H9 (cell line): ENCODE measurements at regions not wholly inside any gene's neighbourhood (a gene's known extent, or its start where the extent isn't known, plus 50 kb on each side); places are given as distances from the start of the nearest gene placed in this dataset.

Experiments
- DNase-seq: peaks from one replicate; pipeline ENCODE4 v3.0.0-alpha.2; 2017
- H2AFZ ChIP-seq: one replicate; pipeline ENCODE4 v1.6.1; 2013; ENCODE audit warnings: mild to moderate bottlenecking, low read length, control low read depth, moderate library complexity
- H2AK5ac ChIP-seq: 2 replicates; pipeline ENCODE4 v1.6.1; 2013; ENCODE audit warnings: low read length, control low read depth, mixed read lengths; ENCODE audit not compliant: insufficient read length
- H2BK120ac ChIP-seq: one replicate; pipeline ENCODE4 v1.6.1; 2013; ENCODE audit warnings: low read depth, mild to moderate bottlenecking, low read length, control low read depth, inconsistent platforms; ENCODE audit not compliant: poor library complexity, severe bottlenecking
- H2BK12ac ChIP-seq: 2 replicates; pipeline ENCODE4 v1.6.1; 2013; ENCODE audit warnings: low read length, control low read depth, mixed read lengths, low read depth; ENCODE audit not compliant: insufficient read length
- H2BK15ac ChIP-seq: 2 replicates; pipeline ENCODE4 v1.6.1; 2013; ENCODE audit warnings: low read depth, low read length, control low read depth
- H2BK20ac ChIP-seq: one replicate; pipeline ENCODE4 v1.6.1; 2013; ENCODE audit warnings: low read depth, mild to moderate bottlenecking, low read length, control low read depth, inconsistent platforms; ENCODE audit not compliant: poor library complexity, severe bottlenecking
- H2BK5ac ChIP-seq: 2 replicates; pipeline ENCODE4 v1.6.1; 2013; ENCODE audit warnings: low read length, control low read depth, mixed read lengths; ENCODE audit not compliant: insufficient read length
- H3K14ac ChIP-seq: 2 replicates; pipeline ENCODE4 v1.6.1; 2013; ENCODE audit warnings: low read length, control low read depth; ENCODE audit not compliant: insufficient read depth
- H3K18ac ChIP-seq: 2 replicates; pipeline ENCODE4 v1.6.1; 2013; ENCODE audit warnings: low read depth, mild to moderate bottlenecking, mixed read lengths, low read length, control low read depth; ENCODE audit not compliant: insufficient read length
- H3K23ac ChIP-seq: 2 replicates; pipeline ENCODE4 v1.6.1; 2013; ENCODE audit warnings: low read length, control low read depth, mixed read lengths, low read depth; ENCODE audit not compliant: insufficient read length
- H3K23me2 ChIP-seq: 2 replicates; pipeline ENCODE4 v1.6.1; 2013; ENCODE audit warnings: low read depth, mild to moderate bottlenecking, mixed read lengths, low read length, control low read depth; ENCODE audit not compliant: insufficient read length, poor library complexity, severe bottlenecking
- H3K27ac ChIP-seq: 2 replicates; pipeline ENCODE4 v1.5.1; 2013; ENCODE audit warnings: low read length, control low read depth, mixed read lengths, low read depth; ENCODE audit not compliant: insufficient read length
- H3K27me3 ChIP-seq: 2 replicates; pipeline ENCODE4 v1.6.1; 2013; ENCODE audit warnings: low read length, control low read depth, inconsistent platforms; ENCODE audit not compliant: insufficient read depth
- H3K4ac ChIP-seq: 2 replicates; pipeline ENCODE4 v1.6.1; 2013; ENCODE audit warnings: low read depth, mild to moderate bottlenecking, control low read depth, inconsistent platforms, low read length, moderate library complexity
- H3K4me1 ChIP-seq: 2 replicates; pipeline ENCODE4 v1.6.1; 2013; ENCODE audit warnings: low read length, control low read depth, inconsistent platforms; ENCODE audit not compliant: insufficient read depth
- H3K4me2 ChIP-seq: 2 replicates; pipeline ENCODE4 v1.6.1; 2013; ENCODE audit warnings: low read length, control low read depth, mixed read lengths; ENCODE audit not compliant: insufficient read length, insufficient read depth
- H3K56ac ChIP-seq: 2 replicates; pipeline ENCODE4 v1.6.1; 2013; ENCODE audit warnings: low read depth, mild to moderate bottlenecking, mixed read lengths, low read length, control low read depth; ENCODE audit not compliant: insufficient read length
- H3K79me1 ChIP-seq: 2 replicates; pipeline ENCODE4 v1.6.1; 2013; ENCODE audit warnings: low read depth, mild to moderate bottlenecking, moderate library complexity, low read length, control low read depth, inconsistent platforms; ENCODE audit not compliant: insufficient read depth, poor library complexity, severe bottlenecking
- H3K79me2 ChIP-seq: 2 replicates; pipeline ENCODE4 v1.6.1; 2013; ENCODE audit warnings: low read length, control low read depth, inconsistent platforms; ENCODE audit not compliant: insufficient read depth
- H3K9ac ChIP-seq: 2 replicates; pipeline ENCODE4 v1.6.1; 2013; ENCODE audit warnings: low read length, control low read depth, mixed read lengths; ENCODE audit not compliant: insufficient read length; ENCODE audit errors: extremely low read depth
- H3K9me3 ChIP-seq: one replicate; pipeline ENCODE4 v1.6.1; 2013; ENCODE audit warnings: low read depth, low read length, inconsistent platforms; ENCODE audit not compliant: control insufficient read depth
- H3T11ph ChIP-seq: one replicate; pipeline ENCODE4 v1.6.1; 2013; ENCODE audit warnings: mild to moderate bottlenecking, low read length, control low read depth, inconsistent platforms
- H4K20me1 ChIP-seq: one replicate; pipeline ENCODE4 v1.6.1; 2013; ENCODE audit not compliant: control insufficient read depth, insufficient read length, insufficient read depth
- H4K5ac ChIP-seq: 2 replicates; pipeline ENCODE4 v1.6.1; 2013; ENCODE audit warnings: low read depth, mild to moderate bottlenecking, mixed read lengths, low read length, control low read depth; ENCODE audit not compliant: insufficient read length
- H4K8ac ChIP-seq: replicated peaks from 2 replicates; pipeline ENCODE4 v1.6.1; 2013; ENCODE audit warnings: low read length, control low read depth, mixed read lengths, low read depth; ENCODE audit not compliant: insufficient read length
- H4K91ac ChIP-seq: 2 replicates; pipeline ENCODE4 v1.6.1; 2013; ENCODE audit warnings: low read depth, mild to moderate bottlenecking, moderate library complexity, mixed read lengths, low read length, control low read depth; ENCODE audit not compliant: insufficient read length
- H3K27ac Mint-ChIP-seq, 3 experiments: 2 replicates in 2 of 3; 3 replicates in 1 of 3; pipeline ENCODE4 v1.8.0; 2020 to 2021; ENCODE audit warnings: mixed read lengths in 3 of 3, mild to moderate bottlenecking in 1 of 3, moderate library complexity in 1 of 3
- H3K27me3 Mint-ChIP-seq: 2 replicates; pipeline ENCODE4 v1.8.0; 2021; ENCODE audit warnings: low read depth, mild to moderate bottlenecking, moderate library complexity, mixed read lengths
- H3K36me3 Mint-ChIP-seq, 3 experiments: 2 replicates in 2 of 3; 3 replicates in 1 of 3; pipeline ENCODE4 v1.8.0; 2020 to 2021; ENCODE audit warnings: low read depth in 3 of 3, mixed read lengths in 3 of 3; ENCODE audit not compliant: insufficient read depth in 1 of 3
- H3K4me1 Mint-ChIP-seq, 2 experiments: 2 replicates each; pipeline ENCODE4 v1.8.0; 2020; ENCODE audit warnings: mixed read lengths in 2 of 2
- H3K4me3 Mint-ChIP-seq, 2 experiments: 2 replicates in 1 of 2; 3 replicates in 1 of 2; pipeline ENCODE4 v1.8.0; 2020 to 2021; ENCODE audit warnings: mild to moderate bottlenecking in 2 of 2, mixed read lengths in 2 of 2, moderate library complexity in 1 of 2
- H3K9me3 Mint-ChIP-seq, 2 experiments: 2 replicates in 1 of 2; 3 replicates in 1 of 2; pipeline ENCODE4 v1.8.0; 2020; ENCODE audit warnings: mild to moderate bottlenecking in 2 of 2, mixed read lengths in 2 of 2, moderate library complexity in 1 of 2
- WGBS: extraction: QIAGEN DNeasy Blood & Tissue Kit; methylation state at CpG from one replicate; pipeline ENCODE4 v1.1.7; 2013; ENCODE audit warnings: missing lambda C conversion rate, low lambda C conversion rate, mixed read lengths; ENCODE audit not compliant: insufficient read length; ENCODE audit errors: extremely low coverage; 5-methylcytosine and 5-hydroxymethylcytosine counted together
- TF ChIP-seq, protein P1 (sequence below): fragments of 200-600 bp; sonication (generic); conservative IDR thresholded peaks from 3 replicates; pipeline ENCODE4 v1.8.0; 2021; ENCODE audit warnings: antibody characterized with exemption, mild to moderate bottlenecking

GRCh38 chr17:73909186-73909585, 264.9 kb upstream of the SDK2 start:
- WGBS = no CpG with 5 or more reads among the region's 7 CpGs

More at GRCh38 chr17:73909186-73909585, 264.9 kb upstream of the SDK2 start:
- Mint-ChIP-seq H3K36me3 (no peaks in the 10 kb centered on the region; a peak in 1 of 7 replicates), H3K27me3 (peaks cover 99% of the 10 kb centered on the region), H3K4me1 (peaks cover 0 to 3% of the 10 kb centered on the region in 2 experiments; a peak in 1 of 4 replicates), H3K9me3 (peaks cover 0 to 2% of the 10 kb centered on the region in 2 experiments; a peak in 2 of 5 replicates), H3K4me3 (no peak overlapping the region), H3K27ac (no peak overlapping the region)
- Histone ChIP-seq H4K20me1 (no peaks in the 10 kb centered on the region), H4K8ac (no peak overlapping the region), H2BK5ac (no peak overlapping the region), H3K27ac (no peak overlapping the region), H3K23me2 (no peaks in the 10 kb centered on the region), H3K4me1 (no peaks in the 10 kb centered on the region), H3K9me3 (no peaks in the 10 kb centered on the region), H2BK120ac (no peak overlapping the region), H3T11ph (no peak overlapping the region), H4K5ac (no peak overlapping the region), H2BK15ac (no peak overlapping the region), H4K91ac (no peak overlapping the region), H3K23ac (no peak overlapping the region), H3K14ac (no peak overlapping the region), H3K56ac (no peak overlapping the region), H3K4ac (no peak overlapping the region), H3K4me2 (no peak overlapping the region), H2AFZ (no peak overlapping the region), H3K9ac (no peak overlapping the region), H2AK5ac (no peak overlapping the region), H3K18ac (no peak overlapping the region), H2BK20ac (no peak overlapping the region), H2BK12ac (no peak overlapping the region), H3K79me2 (no peaks in the 10 kb centered on the region), H3K79me1 (no peaks in the 10 kb centered on the region), H3K27me3 (peaks cover 24% of the 10 kb centered on the region; the same call in 1 of the 2 replicates)
- no peak for DNase-seq
- TF ChIP-seq, protein P1, sequence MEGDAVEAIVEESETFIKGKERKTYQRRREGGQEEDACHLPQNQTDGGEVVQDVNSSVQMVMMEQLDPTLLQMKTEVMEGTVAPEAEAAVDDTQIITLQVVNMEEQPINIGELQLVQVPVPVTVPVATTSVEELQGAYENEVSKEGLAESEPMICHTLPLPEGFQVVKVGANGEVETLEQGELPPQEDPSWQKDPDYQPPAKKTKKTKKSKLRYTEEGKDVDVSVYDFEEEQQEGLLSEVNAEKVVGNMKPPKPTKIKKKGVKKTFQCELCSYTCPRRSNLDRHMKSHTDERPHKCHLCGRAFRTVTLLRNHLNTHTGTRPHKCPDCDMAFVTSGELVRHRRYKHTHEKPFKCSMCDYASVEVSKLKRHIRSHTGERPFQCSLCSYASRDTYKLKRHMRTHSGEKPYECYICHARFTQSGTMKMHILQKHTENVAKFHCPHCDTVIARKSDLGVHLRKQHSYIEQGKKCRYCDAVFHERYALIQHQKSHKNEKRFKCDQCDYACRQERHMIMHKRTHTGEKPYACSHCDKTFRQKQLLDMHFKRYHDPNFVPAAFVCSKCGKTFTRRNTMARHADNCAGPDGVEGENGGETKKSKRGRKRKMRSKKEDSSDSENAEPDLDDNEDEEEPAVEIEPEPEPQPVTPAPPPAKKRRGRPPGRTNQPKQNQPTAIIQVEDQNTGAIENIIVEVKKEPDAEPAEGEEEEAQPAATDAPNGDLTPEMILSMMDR = no peak
